ENCODE measurements at regions not wholly inside any gene's neighbourhood (a gene's known extent, or its start where the extent isn't known, plus 50 kb on each side); places are given as distances from the start of the nearest gene placed in this dataset.

GRCh38 chr14:81772381-81772780 is 238.7 kb upstream of the SEL1L start:
- TF ChIP-seq, protein P1, sequence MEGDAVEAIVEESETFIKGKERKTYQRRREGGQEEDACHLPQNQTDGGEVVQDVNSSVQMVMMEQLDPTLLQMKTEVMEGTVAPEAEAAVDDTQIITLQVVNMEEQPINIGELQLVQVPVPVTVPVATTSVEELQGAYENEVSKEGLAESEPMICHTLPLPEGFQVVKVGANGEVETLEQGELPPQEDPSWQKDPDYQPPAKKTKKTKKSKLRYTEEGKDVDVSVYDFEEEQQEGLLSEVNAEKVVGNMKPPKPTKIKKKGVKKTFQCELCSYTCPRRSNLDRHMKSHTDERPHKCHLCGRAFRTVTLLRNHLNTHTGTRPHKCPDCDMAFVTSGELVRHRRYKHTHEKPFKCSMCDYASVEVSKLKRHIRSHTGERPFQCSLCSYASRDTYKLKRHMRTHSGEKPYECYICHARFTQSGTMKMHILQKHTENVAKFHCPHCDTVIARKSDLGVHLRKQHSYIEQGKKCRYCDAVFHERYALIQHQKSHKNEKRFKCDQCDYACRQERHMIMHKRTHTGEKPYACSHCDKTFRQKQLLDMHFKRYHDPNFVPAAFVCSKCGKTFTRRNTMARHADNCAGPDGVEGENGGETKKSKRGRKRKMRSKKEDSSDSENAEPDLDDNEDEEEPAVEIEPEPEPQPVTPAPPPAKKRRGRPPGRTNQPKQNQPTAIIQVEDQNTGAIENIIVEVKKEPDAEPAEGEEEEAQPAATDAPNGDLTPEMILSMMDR (IDR thresholded peaks at IDR 0.05; ENCODE audit: poor library complexity) = no peak
- TF ChIP-seq EZH2 (IDR thresholded peaks at IDR 0.05; ENCODE audit: borderline replicate concordance) = no peak
- no peak for TF ChIP-seq EZH2phosphoT487 (IDR thresholded peaks at IDR 0.05; ENCODE audit: low read depth, severe bottlenecking, unreplicated experiment)
